Caco-2 (cell line): ENCODE measurements at regions not wholly inside any gene's neighbourhood (a gene's known extent, or its start where the extent isn't known, plus 50 kb on each side); places are given as distances from the start of the nearest gene placed in this dataset.

Experiments
- BruUV-seq: library from RNA; stranded (reverse); fragments of 400-500 nt; replicated peaks from 2 replicates; lab custom pipeline; 2021; lab: Mats Ljungman, UMichigan
- CTCF ChIA-PET: fragments of 300-600 bp; sonication (Branson Sonifier 250); formaldehyde crosslinking; loops from one replicate; lab custom pipeline; 2022; ENCODE audit warnings: antibody characterized with exemption; lab: Charles Lee
- POLR2A ChIA-PET: fragments of 300-600 bp; sonication (Branson Sonifier 250); formaldehyde crosslinking; loops from one replicate; lab custom pipeline; 2022; ENCODE audit warnings: antibody characterized with exemption; lab: Charles Lee
- DNase-seq, 2 experiments: peaks; one replicate each; pipeline versions ENCODE4 v3.0.0 to v3.0.0-alpha.2; 2020 to 2022
- H3K27me3 ChIP-seq: replicated peaks from 2 replicates; pipeline ENCODE4 v1.6.0; 2011; ENCODE audit warnings: low read length; ENCODE audit not compliant: control insufficient read depth, insufficient read depth
- H3K36me3 ChIP-seq: 2 replicates; pipeline ENCODE4 v1.5.1; 2011; ENCODE audit warnings: low read length; ENCODE audit not compliant: control insufficient read depth, insufficient read depth
- H3K4me1 ChIP-seq: fragments of 250-450 bp; sonication (Bioruptor Pico); 2 replicates; pipeline ENCODE4 v1.5.1; 2020; ENCODE audit warnings: mild to moderate bottlenecking
- H3K4me3 ChIP-seq: 2 replicates; pipeline ENCODE4 v1.5.1; 2011; ENCODE audit warnings: low read depth, mild to moderate bottlenecking, control low read depth, low read length
- H3K9me3 ChIP-seq: fragments of 250-450 bp; sonication (Bioruptor Pico); 2 replicates; pipeline ENCODE4 v1.5.1; 2020; ENCODE audit warnings: mild to moderate bottlenecking, moderate library complexity
- H3K27ac Mint-ChIP-seq: one replicate; pipeline ENCODE4 v1.8.0; 2022; ENCODE audit warnings: mixed read lengths; ENCODE audit not compliant: unreplicated experiment
- H3K27me3 Mint-ChIP-seq: one replicate; pipeline ENCODE4 v1.8.0; 2022; ENCODE audit warnings: mixed read lengths; ENCODE audit not compliant: insufficient read depth, unreplicated experiment
- H3K36me3 Mint-ChIP-seq: one replicate; pipeline ENCODE4 v1.8.0; 2022; ENCODE audit warnings: mild to moderate bottlenecking, mixed read lengths; ENCODE audit not compliant: insufficient read depth, unreplicated experiment
- H3K4me1 Mint-ChIP-seq: one replicate; pipeline ENCODE4 v1.8.0; 2022; ENCODE audit warnings: low read depth, mixed read lengths; ENCODE audit not compliant: unreplicated experiment
- H3K4me3 Mint-ChIP-seq: one replicate; pipeline ENCODE4 v1.8.0; 2022; ENCODE audit warnings: mild to moderate bottlenecking, moderate library complexity, mixed read lengths; ENCODE audit not compliant: unreplicated experiment
- H3K9me3 Mint-ChIP-seq: one replicate; pipeline ENCODE4 v1.8.0; 2022; ENCODE audit warnings: mixed read lengths; ENCODE audit not compliant: unreplicated experiment
- intact Hi-C: fragments of 100-400 bp; cut with micrococcal nuclease; formaldehyde crosslinking; loops from one replicate; pipeline ENCODE4 v1.10.0; 2022; ENCODE audit not compliant: unreplicated experiment
- TF ChIP-seq, protein P1 (sequence below), 2 experiments: fragments of 200-600 bp in 1 of 2; IDR thresholded peaks; 1 replicate in 1 of 2; 2 replicates in 1 of 2; pipeline versions ENCODE4 v1.5.1 to v1.8.0; 2011 to 2022; ENCODE audit warnings: antibody characterized with exemption in 1 of 2, control low read depth in 1 of 2, inconsistent platforms in 1 of 2, low read depth in 1 of 2, low read length in 1 of 2, mild to moderate bottlenecking in 1 of 2, moderate library complexity in 1 of 2; ENCODE audit not compliant: insufficient read depth in 1 of 2, severe bottlenecking in 1 of 2, unreplicated experiment in 1 of 2

DNA sequence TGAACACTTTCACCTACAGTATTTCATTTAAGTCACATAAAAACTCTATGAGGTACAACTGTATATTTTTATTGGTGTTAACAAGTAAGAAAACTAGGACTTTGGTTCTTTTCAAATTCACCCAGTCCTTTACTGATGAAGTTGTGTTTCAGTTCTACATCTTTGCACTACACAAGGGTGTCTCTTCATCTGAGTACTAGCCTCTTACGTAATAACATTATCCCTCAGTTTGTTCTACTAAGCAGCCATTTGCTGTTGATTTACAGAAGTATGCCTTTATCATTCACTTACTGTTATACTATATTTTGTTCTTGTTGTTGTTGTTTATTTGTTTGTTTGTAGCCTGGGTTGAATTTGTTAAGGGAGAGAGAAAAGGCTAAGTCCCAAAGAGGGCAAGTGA is 311.9 kb downstream of the PLOD2 start:
- H3K36me3 Mint-ChIP-seq: no peaks in the 10 kb centered on the region
- H3K4me1 Mint-ChIP-seq: no peaks in the 10 kb centered on the region
- Histone ChIP-seq H3K36me3 (no peaks in the 10 kb centered on the region), H3K4me3 (no peak overlapping the region), H3K9me3 (no peaks in the 10 kb centered on the region), H3K27me3 (no peaks in the 10 kb centered on the region), H3K4me1 (no peaks in the 10 kb centered on the region)
- POLR2A ChIA-PET: no interaction called here
- TF ChIP-seq, protein P1, sequence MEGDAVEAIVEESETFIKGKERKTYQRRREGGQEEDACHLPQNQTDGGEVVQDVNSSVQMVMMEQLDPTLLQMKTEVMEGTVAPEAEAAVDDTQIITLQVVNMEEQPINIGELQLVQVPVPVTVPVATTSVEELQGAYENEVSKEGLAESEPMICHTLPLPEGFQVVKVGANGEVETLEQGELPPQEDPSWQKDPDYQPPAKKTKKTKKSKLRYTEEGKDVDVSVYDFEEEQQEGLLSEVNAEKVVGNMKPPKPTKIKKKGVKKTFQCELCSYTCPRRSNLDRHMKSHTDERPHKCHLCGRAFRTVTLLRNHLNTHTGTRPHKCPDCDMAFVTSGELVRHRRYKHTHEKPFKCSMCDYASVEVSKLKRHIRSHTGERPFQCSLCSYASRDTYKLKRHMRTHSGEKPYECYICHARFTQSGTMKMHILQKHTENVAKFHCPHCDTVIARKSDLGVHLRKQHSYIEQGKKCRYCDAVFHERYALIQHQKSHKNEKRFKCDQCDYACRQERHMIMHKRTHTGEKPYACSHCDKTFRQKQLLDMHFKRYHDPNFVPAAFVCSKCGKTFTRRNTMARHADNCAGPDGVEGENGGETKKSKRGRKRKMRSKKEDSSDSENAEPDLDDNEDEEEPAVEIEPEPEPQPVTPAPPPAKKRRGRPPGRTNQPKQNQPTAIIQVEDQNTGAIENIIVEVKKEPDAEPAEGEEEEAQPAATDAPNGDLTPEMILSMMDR (IDR thresholded peaks at IDR 0.05; ENCODE audit: insufficient read depth in 1 of 2, low read depth in 1 of 2, low read length in 1 of 2, severe bottlenecking in 1 of 2, unreplicated experiment in 1 of 2): no peak
- peaks cover 4% of the 10 kb centered on the region for H3K27me3 Mint-ChIP-seq
- no TSS peak for BruUV-seq
- intact Hi-C loops: no loop called here
- H3K4me3 Mint-ChIP-seq: no peak overlapping the region
- CTCF ChIA-PET: no interaction called here
- no peak overlapping the region for H3K27ac Mint-ChIP-seq
- DNase-seq: no peak
- H3K9me3 Mint-ChIP-seq: no peaks in the 10 kb centered on the region

DNA sequence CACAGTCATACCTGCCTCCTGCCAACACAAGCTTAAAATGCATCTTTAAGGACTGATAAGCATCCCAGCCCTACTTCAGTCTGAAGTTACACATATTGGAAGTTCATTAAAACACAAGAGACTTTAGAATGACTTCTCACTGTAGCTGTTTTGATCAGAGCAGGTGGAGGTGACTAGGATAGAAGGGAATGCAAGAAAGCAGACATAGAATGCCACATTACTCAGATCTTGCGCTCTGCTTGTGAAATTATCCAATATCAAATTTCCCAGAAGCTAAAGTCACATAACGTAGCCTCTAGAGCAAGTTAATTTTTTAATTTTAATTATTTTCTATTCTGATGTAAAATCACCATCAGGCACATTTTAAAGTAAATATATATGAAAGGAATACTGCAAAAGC is 306.5 kb downstream of the PLOD2 start:
- no peaks in the 10 kb centered on the region for H3K36me3 ChIP-seq
- H3K36me3 Mint-ChIP-seq: no peaks in the 10 kb centered on the region
- H3K9me3 Mint-ChIP-seq: no peaks in the 10 kb centered on the region
- no peaks in the 10 kb centered on the region for H3K4me1 Mint-ChIP-seq
- TF ChIP-seq, protein P1 (IDR thresholded peaks at IDR 0.05; ENCODE audit: insufficient read depth in 1 of 2, low read depth in 1 of 2, low read length in 1 of 2, severe bottlenecking in 1 of 2, unreplicated experiment in 1 of 2): no peak
- no peak for DNase-seq
- BruUV-seq: no TSS peak
- intact Hi-C loops: no loop called here
- no peaks in the 10 kb centered on the region for H3K27me3 ChIP-seq
- ChIA-PET CTCF (no interaction called here), POLR2A (no interaction called here)
- no peak overlapping the region for H3K4me3 Mint-ChIP-seq
- H3K9me3 ChIP-seq: no peaks in the 10 kb centered on the region
- H3K27ac Mint-ChIP-seq: no peak overlapping the region
- no peaks in the 10 kb centered on the region for H3K4me1 ChIP-seq
- H3K27me3 Mint-ChIP-seq: no peaks in the 10 kb centered on the region
- no peak overlapping the region for H3K4me3 ChIP-seq

DNA sequence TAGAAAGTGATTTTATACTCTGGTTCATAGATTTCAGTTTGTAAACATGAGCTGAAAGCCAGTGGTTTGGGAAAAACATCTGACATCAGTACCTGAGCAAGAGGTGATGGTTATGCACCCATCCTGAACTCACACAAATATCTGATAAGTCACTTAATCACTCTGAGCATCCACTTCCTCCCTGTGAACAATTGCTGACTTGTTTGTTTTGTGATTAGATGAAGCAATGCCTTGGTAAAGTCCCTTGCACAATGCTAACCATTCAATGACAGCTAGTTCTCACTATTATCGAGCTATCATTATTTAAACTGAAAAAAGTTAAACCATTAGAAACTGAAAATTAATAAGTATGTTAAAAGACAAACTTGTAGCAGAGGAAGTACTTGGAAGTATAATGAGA is 303.0 kb downstream of the PLOD2 start:
- H3K4me1 ChIP-seq: no peaks in the 10 kb centered on the region
- TF ChIP-seq, protein P1 (IDR thresholded peaks at IDR 0.05; ENCODE audit: insufficient read depth in 1 of 2, low read depth in 1 of 2, low read length in 1 of 2, severe bottlenecking in 1 of 2, unreplicated experiment in 1 of 2): no peak
- ChIA-PET POLR2A (no interaction called here), CTCF (no interaction called here)
- H3K9me3 ChIP-seq: no peaks in the 10 kb centered on the region
- H3K27me3 Mint-ChIP-seq: no peaks in the 10 kb centered on the region
- H3K36me3 ChIP-seq: no peaks in the 10 kb centered on the region
- no peaks in the 10 kb centered on the region for H3K4me1 Mint-ChIP-seq
- BruUV-seq: no TSS peak
- intact Hi-C loops: no loop called here
- H3K4me3 Mint-ChIP-seq: no peak overlapping the region
- no peak for DNase-seq
- H3K9me3 Mint-ChIP-seq: no peaks in the 10 kb centered on the region
- H3K27me3 ChIP-seq: no peaks in the 10 kb centered on the region
- H3K36me3 Mint-ChIP-seq: no peaks in the 10 kb centered on the region
- H3K27ac Mint-ChIP-seq: no peak overlapping the region
- H3K4me3 ChIP-seq: no peak overlapping the region
